Activated CD4-positive, alpha-beta T cell treated with anti-CD3 and anti-CD28 coated beads, Interleukin-2, amount 10 ng/mL, durations not matched to agents 24 days and 14 days (primary cell): ENCODE measurements at regions not wholly inside any gene's neighbourhood (a gene's known extent, or its start where the extent isn't known, plus 50 kb on each side); places are given as distances from the start of the nearest gene placed in this dataset.

ENCODE experiments used
- DNase-seq: peaks from one replicate; pipeline ENCODE4 v3.0.0; 2022
- H3K27ac Mint-ChIP-seq: one replicate; pipeline ENCODE4 v1.8.0; 2022; ENCODE audit warnings: mild to moderate bottlenecking, mixed read lengths
- H3K27me3 Mint-ChIP-seq: one replicate; pipeline ENCODE4 v1.8.0; 2022; ENCODE audit warnings: mixed read lengths
- H3K36me3 Mint-ChIP-seq: one replicate; pipeline ENCODE4 v1.8.0; 2022; ENCODE audit warnings: low read depth, mild to moderate bottlenecking, mixed read lengths
- H3K4me1 Mint-ChIP-seq: one replicate; pipeline ENCODE4 v1.8.0; 2021; ENCODE audit warnings: mixed read lengths
- H3K4me3 Mint-ChIP-seq: one replicate; pipeline ENCODE4 v1.8.0; 2022; ENCODE audit warnings: mild to moderate bottlenecking, moderate library complexity, mixed read lengths
- H3K9me3 Mint-ChIP-seq: one replicate; pipeline ENCODE4 v1.8.0; 2021; ENCODE audit warnings: mixed read lengths
- intact Hi-C: fragments of 100-400 bp; cut with micrococcal nuclease; formaldehyde crosslinking; loops from one replicate; pipeline ENCODE4 v1.15.1; 2023

DNA sequence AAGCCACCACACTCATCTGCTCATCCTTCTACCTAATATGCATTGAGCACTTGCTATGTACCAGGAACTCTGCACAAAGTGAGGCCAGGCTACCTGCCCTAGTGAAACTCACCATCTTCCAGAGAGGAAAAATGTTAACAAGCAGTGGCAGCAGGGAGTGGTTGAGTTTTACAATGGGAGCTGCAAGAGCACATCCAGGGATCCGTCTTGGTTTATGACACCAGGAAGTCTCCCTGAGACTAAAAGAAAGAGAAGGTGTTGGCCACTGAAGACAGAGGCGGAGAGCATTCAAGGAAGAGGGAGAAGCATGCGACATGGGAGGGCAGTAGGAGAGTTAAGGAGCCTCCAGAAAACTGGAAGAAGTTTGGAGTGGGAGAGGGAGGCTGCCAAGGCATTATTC, 178.1 kb upstream of the CPEB2 start:
- Mint-ChIP-seq H3K36me3 (no peaks in the 10 kb centered on the region), H3K27ac (no peak overlapping the region)
- intact Hi-C loops: no loop called here

DNA sequence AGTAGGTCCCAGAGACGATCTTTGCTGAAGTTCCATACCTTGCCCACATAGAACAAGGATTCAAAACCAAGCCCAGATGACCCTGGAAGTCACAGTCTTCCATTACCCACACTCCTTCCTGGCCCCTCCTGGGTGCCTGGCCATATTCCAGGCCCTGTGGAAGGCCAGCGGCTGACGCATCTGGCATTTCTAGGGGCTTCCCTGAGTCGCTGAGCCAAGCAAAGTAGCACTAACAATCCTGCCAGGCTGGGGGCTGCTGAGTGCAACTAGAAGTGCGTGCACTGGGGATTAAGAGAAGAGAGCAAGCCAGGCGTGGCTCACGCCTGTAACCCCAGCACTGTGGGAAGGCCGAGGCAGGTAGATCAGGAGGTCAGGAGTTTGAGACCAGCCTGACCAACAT, 175.2 kb upstream of the CPEB2 start:
- no peaks in the 10 kb centered on the region for H3K36me3 Mint-ChIP-seq
- intact Hi-C loops: no loop called here
- peaks cover 3% of the 10 kb centered on the region for H3K4me1 Mint-ChIP-seq
- no peak overlapping the region for H3K4me3 Mint-ChIP-seq
- DNase-seq: no peak
- H3K27ac Mint-ChIP-seq: no peak overlapping the region
- H3K27me3 Mint-ChIP-seq: peaks cover 2% of the 10 kb centered on the region
- peaks cover 12% of the 10 kb centered on the region for H3K9me3 Mint-ChIP-seq

More for the DNA sequence above, 178.1 kb upstream of the CPEB2 start:
- Mint-ChIP-seq H3K4me3 (no peak overlapping the region), H3K9me3 (peaks cover 12% of the 10 kb centered on the region), H3K4me1 (no peaks in the 10 kb centered on the region), H3K27me3 (peaks cover 2% of the 10 kb centered on the region)
- DNase-seq: no peak

DNA sequence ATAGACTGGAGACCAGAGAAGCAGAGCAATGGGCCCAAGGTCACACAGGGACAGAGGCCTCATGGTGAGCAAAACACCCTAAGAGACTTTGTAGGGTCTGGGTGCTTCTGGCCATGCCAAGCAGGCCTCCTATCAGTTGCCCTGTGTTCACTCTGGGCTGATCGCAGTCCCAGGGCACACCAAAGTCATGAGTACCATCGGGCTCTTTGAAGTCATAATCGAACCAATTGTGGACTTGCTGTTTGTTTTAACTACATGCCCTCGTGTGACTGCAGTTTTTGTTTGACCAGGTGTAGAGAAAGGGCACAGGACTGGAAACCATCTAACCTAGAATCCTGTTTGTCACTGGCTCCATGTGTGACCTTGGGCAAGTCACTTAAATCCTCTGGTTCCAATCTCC, 172.5 kb upstream of the CPEB2 start:
- peaks cover 3% of the 10 kb centered on the region for H3K4me1 Mint-ChIP-seq
- DNase-seq: no peak
- H3K9me3 Mint-ChIP-seq: no peaks in the 10 kb centered on the region
- H3K27me3 Mint-ChIP-seq: no peaks in the 10 kb centered on the region
- intact Hi-C loops: no loop called here
- H3K4me3 Mint-ChIP-seq: no peak overlapping the region
- H3K36me3 Mint-ChIP-seq: no peaks in the 10 kb centered on the region
- H3K27ac Mint-ChIP-seq: no peak overlapping the region

DNA sequence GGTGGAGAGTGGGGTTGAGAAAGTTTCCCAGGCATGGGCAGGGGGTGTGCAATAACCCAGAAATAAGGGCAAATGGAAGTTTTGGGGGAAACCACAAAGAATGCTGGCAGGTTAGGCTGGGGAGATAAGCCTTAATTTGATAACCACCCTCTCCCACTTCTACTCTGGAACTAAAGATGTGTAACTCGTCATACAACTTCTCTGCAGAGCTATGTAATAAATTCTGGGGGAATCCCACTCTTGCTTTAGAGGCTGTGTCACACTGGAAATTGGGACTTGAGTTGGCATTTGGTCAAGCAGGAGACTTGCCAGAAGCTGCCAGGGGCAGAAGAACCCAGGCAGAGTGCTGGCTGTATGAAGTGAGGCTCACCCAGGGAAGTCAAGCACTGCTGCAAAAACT, 170.9 kb upstream of the CPEB2 start:
- H3K27ac Mint-ChIP-seq: no peak overlapping the region
- H3K36me3 Mint-ChIP-seq: no peaks in the 10 kb centered on the region
- intact Hi-C loops: no loop called here
- H3K4me1 Mint-ChIP-seq: peaks cover 3% of the 10 kb centered on the region
- peaks cover 3% of the 10 kb centered on the region for H3K9me3 Mint-ChIP-seq
- H3K27me3 Mint-ChIP-seq: no peaks in the 10 kb centered on the region
- no peak overlapping the region for H3K4me3 Mint-ChIP-seq
- DNase-seq: no peak

DNA sequence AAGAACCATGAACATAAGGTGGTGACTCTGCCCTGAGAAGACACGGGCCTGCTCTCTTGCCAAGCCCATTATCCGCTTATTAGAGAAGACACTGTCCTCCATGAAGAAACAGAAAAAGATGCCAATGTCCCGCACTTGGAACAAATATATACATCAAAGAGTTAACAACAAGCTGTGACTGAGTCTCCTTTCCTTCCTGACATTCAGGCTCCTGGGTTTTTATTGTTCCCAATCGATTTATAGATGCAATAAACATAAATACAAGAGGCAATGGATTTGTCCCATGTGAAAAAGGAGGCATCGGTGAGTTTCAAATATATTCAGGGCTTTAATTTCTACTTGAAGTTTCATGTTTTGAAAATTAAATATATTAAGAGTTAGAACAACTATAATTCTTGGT, 169.2 kb upstream of the CPEB2 start:
- Mint-ChIP-seq H3K9me3 (peaks cover 6% of the 10 kb centered on the region), H3K36me3 (no peaks in the 10 kb centered on the region), H3K27ac (no peak overlapping the region), H3K4me3 (no peak overlapping the region), H3K4me1 (peaks cover 3% of the 10 kb centered on the region), H3K27me3 (no peaks in the 10 kb centered on the region)
- intact Hi-C loops: no loop called here
- DNase-seq: no peak

DNA sequence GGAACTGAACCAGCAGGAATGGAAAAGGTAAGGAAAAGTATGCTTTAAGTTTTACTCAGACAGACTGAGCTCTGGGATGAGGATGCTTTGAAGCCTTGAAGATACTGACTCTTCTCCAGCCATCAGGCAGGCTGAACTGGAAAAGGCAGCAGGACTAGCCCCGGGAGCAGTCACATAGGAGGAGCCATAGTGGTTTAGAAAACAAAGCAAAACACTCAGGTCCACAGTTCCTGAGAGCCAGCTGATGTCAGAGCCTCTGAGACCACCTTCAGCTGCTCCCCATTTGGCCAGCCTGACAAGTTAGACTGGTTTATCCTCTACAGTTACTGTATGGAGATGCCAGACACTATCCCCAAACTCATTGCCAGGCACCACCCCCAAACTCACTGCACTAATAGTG, 167.9 kb upstream of the CPEB2 start:
- intact Hi-C loops: no loop called here
- Mint-ChIP-seq H3K4me1 (peaks cover 3% of the 10 kb centered on the region), H3K27ac (no peak overlapping the region), H3K27me3 (no peaks in the 10 kb centered on the region), H3K36me3 (no peaks in the 10 kb centered on the region), H3K4me3 (no peak overlapping the region), H3K9me3 (peaks cover 12% of the 10 kb centered on the region)
- DNase-seq: no peak

DNA sequence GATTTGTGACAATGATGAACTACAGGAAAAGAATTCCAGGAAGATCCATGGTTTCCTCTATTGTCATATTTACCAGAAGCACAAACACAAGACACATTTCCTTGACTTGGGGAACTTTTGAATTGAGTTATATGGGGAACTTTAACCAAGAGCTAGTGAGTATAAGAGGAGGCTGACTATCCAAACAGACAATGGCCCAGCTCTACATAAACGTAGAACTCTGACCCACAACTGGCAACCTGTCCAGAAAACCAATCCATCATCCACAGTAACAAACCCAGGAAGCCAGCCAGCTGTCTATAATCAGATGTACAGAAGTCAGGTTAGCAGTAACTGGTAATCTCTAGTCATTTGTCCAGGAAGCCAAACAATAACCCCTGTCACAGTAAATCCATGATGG, 167.0 kb upstream of the CPEB2 start:
- Mint-ChIP-seq H3K36me3 (no peaks in the 10 kb centered on the region), H3K4me3 (no peak overlapping the region), H3K4me1 (peaks cover 3% of the 10 kb centered on the region), H3K27ac (no peak overlapping the region), H3K9me3 (peaks cover 12% of the 10 kb centered on the region), H3K27me3 (no peaks in the 10 kb centered on the region)
- intact Hi-C loops: no loop called here
- no peak for DNase-seq

DNA sequence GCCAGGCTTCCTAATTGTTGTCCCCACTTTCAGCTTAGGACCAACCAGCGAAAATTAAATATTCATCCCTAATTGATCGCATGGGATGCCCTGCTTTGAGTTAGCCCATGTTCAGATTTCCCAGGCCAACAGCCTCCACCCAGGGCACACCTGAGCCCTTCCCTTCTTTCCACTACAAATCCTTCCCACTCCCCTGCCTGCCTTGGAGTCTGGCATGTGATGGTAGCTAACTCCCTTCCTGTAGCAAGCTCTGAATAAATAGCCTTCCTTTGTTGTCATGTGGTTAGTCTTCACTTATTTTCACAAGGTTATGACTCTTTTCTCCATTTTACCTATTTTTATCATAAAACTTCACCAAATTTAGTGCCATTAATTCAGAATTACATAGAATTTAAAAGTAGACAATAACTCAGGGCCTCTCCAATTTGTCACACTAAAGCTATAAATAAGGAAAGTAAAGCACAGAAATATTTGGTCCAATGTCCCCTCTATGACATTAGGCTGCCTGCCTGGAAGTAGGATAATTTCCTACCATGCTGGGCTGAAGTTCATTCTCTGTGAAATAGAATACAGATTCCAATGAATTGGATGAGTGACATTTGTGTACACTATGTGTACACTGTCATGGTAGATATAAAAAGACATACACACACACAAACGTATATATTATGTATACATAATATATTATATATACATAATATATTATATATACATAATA, 166.4 kb upstream of the CPEB2 start:
- no peak overlapping the region for H3K27ac Mint-ChIP-seq
- H3K27me3 Mint-ChIP-seq: no peaks in the 10 kb centered on the region
- peaks cover 12% of the 10 kb centered on the region for H3K9me3 Mint-ChIP-seq

DNA sequence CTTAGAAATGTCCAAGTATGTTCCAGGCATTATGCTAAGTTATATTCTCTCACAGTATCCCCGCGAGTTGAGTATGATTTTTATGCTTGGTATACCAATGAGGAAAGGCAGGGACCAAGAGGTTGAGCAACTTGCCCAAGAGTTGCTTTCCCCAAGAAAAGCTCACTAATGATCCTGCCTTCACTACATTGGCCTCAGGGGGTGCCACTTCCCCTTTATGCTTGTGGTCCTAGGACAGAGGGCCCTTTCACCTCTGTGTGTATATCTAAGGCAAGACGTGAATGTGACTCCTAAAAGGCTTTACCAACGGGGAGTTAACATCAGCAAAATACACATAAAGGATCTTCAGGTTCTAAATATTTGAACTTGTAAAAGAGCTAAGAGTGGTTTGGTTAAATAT, 164.4 kb upstream of the CPEB2 start:
- Mint-ChIP-seq H3K27ac (no peak overlapping the region), H3K36me3 (no peaks in the 10 kb centered on the region), H3K27me3 (no peaks in the 10 kb centered on the region), H3K4me3 (no peak overlapping the region), H3K9me3 (peaks cover 21% of the 10 kb centered on the region), H3K4me1 (no peaks in the 10 kb centered on the region)
- no peak for DNase-seq
- intact Hi-C loops: no loop called here

More for the DNA sequence above, 166.4 kb upstream of the CPEB2 start:
- no peaks in the 10 kb centered on the region for H3K36me3 Mint-ChIP-seq
- no peak for DNase-seq
- no peak overlapping the region for H3K4me3 Mint-ChIP-seq
- peaks cover 3% of the 10 kb centered on the region for H3K4me1 Mint-ChIP-seq
- intact Hi-C loops: no loop called here

DNA sequence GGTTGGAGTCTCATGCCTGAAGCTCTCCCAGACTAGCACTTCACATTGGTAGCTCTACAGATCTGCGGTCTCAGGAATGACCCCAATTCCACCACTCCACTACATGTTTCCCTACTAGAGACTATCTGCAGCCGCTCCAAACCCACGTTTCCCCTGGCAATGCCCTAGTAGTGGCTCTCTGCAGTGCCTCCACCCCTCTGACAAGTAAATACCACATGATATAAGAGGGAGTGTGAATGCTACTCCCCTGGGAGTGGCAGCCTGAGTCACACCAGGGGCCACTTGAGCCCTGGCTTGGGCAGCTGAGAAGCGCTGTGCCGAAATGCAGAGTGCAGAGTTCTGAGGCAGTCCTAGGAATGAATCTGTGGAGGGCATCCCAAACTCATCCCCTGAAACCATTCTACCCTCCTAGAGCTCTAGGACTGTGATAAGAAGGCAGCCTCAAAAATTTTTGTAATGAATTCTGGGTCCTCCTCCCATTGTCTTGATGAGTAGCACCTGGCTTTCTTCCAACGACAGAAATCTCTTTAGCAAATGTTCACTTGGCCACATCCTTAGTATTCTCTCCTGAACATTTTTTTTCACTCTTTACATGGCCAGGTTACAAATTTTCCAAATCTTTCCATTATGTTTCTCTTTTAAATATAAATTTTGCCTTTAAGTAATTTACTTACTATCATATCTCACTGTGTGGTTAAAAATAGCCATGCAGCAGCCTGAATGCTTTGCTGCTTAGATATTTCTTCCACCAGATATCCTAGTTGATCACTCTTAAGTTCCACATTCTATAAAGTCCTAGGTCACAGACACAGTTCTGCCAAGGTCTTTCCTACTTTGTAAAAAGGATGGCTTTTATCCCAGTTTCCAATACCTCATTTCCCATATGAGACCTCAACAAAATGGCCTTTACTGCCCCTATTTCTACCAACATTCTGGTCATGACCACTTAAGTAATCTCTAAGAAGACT, 160.2 kb upstream of the CPEB2 start:
- peaks cover 23% of the 10 kb centered on the region for H3K9me3 Mint-ChIP-seq
- intact Hi-C loops: loop anchor here (5.0 kb wide), 1 partner anchor 815 kb away; the partner anchor contains the start of gene FBXL5
- no peak overlapping the region for H3K4me3 Mint-ChIP-seq
- no peaks in the 10 kb centered on the region for H3K36me3 Mint-ChIP-seq
- no peaks in the 10 kb centered on the region for H3K4me1 Mint-ChIP-seq
- H3K27me3 Mint-ChIP-seq: no peaks in the 10 kb centered on the region
- DNase-seq: no peak
- H3K27ac Mint-ChIP-seq: no peak overlapping the region

DNA sequence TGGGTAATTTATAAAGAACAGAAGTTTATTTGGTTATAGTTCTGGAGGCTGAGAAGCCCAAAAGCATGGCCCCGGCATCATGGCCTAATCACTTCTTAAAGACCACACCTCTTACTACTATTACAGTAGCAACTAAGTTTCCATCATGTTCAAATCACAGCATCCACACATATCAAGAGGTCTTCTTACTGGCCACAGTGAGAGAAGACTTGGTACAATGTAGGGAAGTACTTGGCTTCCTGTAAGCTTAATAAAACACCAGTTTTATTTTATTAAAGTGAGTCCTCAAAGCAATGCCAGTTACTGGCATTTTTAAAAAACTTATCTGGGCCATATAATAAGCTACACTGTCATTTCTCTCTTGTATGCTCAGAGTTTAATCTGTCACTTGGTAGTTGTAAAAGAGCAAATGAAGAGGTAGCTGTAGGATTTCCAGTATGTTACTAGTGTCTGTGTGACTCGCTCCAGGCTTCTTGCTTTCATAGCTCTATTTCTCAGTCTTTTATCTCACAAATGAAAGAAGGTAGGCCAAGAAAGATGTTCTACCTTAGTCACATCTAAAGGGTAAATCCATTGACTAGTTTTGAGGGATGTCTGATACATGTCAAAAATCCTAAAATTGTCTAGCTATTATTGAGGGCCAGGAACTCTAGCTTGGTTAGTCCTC, 159.2 kb upstream of the CPEB2 start:
- Mint-ChIP-seq H3K27ac (no peak overlapping the region), H3K4me3 (no peak overlapping the region), H3K27me3 (no peaks in the 10 kb centered on the region), H3K36me3 (no peaks in the 10 kb centered on the region), H3K9me3 (peaks cover 20% of the 10 kb centered on the region), H3K4me1 (no peaks in the 10 kb centered on the region)
- intact Hi-C loops: loop anchor here (5.0 kb wide), 1 partner anchor 814 kb away; the partner anchor contains the start of gene FBXL5
- DNase-seq: no peak

DNA sequence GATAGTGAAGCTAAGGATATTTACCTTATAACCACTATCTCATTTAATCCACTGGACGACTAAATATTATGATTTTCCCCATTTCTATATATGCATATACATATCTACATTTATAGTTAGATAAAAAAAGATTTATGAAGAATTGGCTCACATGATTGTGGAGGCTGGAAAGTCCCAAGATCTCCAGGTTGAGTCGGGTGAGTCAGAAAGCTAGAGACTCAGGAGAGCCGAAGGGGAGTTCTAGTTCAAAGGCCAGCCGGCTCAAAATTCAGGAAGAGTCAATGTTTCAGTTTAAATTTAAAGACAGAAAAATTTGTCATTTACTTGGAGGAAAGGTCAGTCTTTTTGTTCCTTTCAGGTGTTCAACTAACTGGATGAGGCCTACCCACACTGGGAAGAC, 158.2 kb upstream of the CPEB2 start:
- Mint-ChIP-seq H3K27ac (no peak overlapping the region), H3K36me3 (no peaks in the 10 kb centered on the region), H3K4me1 (no peaks in the 10 kb centered on the region), H3K27me3 (no peaks in the 10 kb centered on the region), H3K4me3 (no peak overlapping the region), H3K9me3 (peaks cover 14% of the 10 kb centered on the region)
- no peak for DNase-seq
- intact Hi-C loops: loop anchor here (5.0 kb wide), 1 partner anchor 813 kb away; the partner anchor contains the start of gene FBXL5

DNA sequence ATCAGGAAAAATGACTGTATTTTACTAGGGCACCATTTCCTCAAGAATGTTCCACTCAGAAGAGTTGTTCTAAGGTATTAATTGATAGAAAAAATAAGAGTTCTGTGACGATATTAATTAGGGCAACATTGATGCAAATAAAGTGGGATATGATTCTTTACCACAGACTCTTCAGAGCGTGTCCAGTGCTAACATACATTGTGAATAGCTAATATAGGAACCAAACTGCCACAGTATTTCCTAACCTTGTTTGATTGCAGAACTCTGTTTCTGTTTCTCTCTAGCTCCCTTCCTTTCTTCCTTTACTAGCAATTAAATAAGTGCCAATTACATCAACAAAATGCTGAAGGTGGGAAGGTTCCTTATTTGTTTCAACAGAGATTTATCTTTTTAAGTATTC, 154.1 kb upstream of the CPEB2 start:
- Mint-ChIP-seq H3K36me3 (no peaks in the 10 kb centered on the region), H3K4me1 (peaks cover 6% of the 10 kb centered on the region), H3K4me3 (no peak overlapping the region), H3K9me3 (peaks cover 12% of the 10 kb centered on the region), H3K27me3 (no peaks in the 10 kb centered on the region), H3K27ac (no peak overlapping the region)
- intact Hi-C loops: no loop called here
- no peak for DNase-seq
